ENCODE measurements at regions not wholly inside any gene's neighbourhood (a gene's known extent, or its start where the extent isn't known, plus 50 kb on each side); places are given as distances from the start of the nearest gene placed in this dataset.

GRCh38 chr12:75724307-75724927 is 213.0 kb upstream of the KRR1 start:
- H3K27ac ChIP-seq (ENCODE audit: insufficient read depth, low read length), result peak overlapping the region; percentile 82
- H3K36me3 ChIP-seq (ENCODE audit: control insufficient read depth, insufficient read depth, low read length), result no peaks in the 10 kb centered on the region
- H3K4me3 ChIP-seq (replicated peaks in 1 of 4; ENCODE audit: control extremely low read depth in 1 of 4, insufficient read depth in 1 of 4, low read depth in 3 of 4, low read length in 4 of 4), result no peak overlapping the region
- no peaks in the 10 kb centered on the region for H3K79me2 ChIP-seq (ENCODE audit: control insufficient read depth, insufficient read depth, low read length)
- no peak overlapping the region for H3K9ac ChIP-seq (ENCODE audit: insufficient read depth, low read length)
- H3K4me2 ChIP-seq (ENCODE audit: extremely low read depth, insufficient read depth, low read length), result peak overlapping the region; percentile 75
- H3K4me1 ChIP-seq (ENCODE audit: control insufficient read depth, extremely low read depth, insufficient read depth, low read length), result peaks cover 33% of the 10 kb centered on the region
- H3K9me3 ChIP-seq (ENCODE audit: control insufficient read depth, insufficient read depth, low read depth, low read length), result no peaks in the 10 kb centered on the region
- no peak for DNase-seq (ENCODE audit: low read depth in 2 of 2)
- no peak overlapping the region for H2AFZ ChIP-seq (ENCODE audit: low read length)
- TF ChIP-seq EZH2 (IDR thresholded peaks at IDR 0.05; ENCODE audit: low read length, missing control alignments) (no peak), CTCF (conservative IDR thresholded peaks at IDR 0.05 in 1 of 2, IDR thresholded peaks at IDR 0.05 in 1 of 2; ENCODE audit: low read depth in 1 of 2, low read length in 2 of 2) (no peak)
- H4K20me1 ChIP-seq (ENCODE audit: control insufficient read depth, extremely low read depth, insufficient read depth, low read length), result no peaks in the 10 kb centered on the region
- H3K27me3 ChIP-seq (ENCODE audit: control insufficient read depth, insufficient read depth, low read length), result no peaks in the 10 kb centered on the region

GRCh38 chr12:75722714-75723200 is 211.3 kb upstream of the KRR1 start:
- no peaks in the 10 kb centered on the region for H3K9me3 ChIP-seq (ENCODE audit: control insufficient read depth, insufficient read depth, low read depth, low read length)
- no peaks in the 10 kb centered on the region for H4K20me1 ChIP-seq (ENCODE audit: control insufficient read depth, extremely low read depth, insufficient read depth, low read length)
- H3K4me1 ChIP-seq (ENCODE audit: control insufficient read depth, extremely low read depth, insufficient read depth, low read length), result peaks cover 33% of the 10 kb centered on the region
- no peak overlapping the region for H3K4me3 ChIP-seq (replicated peaks in 1 of 4; ENCODE audit: control extremely low read depth in 1 of 4, insufficient read depth in 1 of 4, low read depth in 3 of 4, low read length in 4 of 4)
- no peak overlapping the region for H3K9ac ChIP-seq (ENCODE audit: insufficient read depth, low read length)
- TF ChIP-seq CTCF (conservative IDR thresholded peaks at IDR 0.05 in 1 of 2, IDR thresholded peaks at IDR 0.05 in 1 of 2; ENCODE audit: low read depth in 1 of 2, low read length in 2 of 2) (no peak), EZH2 (IDR thresholded peaks at IDR 0.05; ENCODE audit: low read length, missing control alignments) (no peak)
- H3K4me2 ChIP-seq (ENCODE audit: extremely low read depth, insufficient read depth, low read length), result no peak overlapping the region
- no peaks in the 10 kb centered on the region for H3K36me3 ChIP-seq (ENCODE audit: control insufficient read depth, insufficient read depth, low read length)
- H3K79me2 ChIP-seq (ENCODE audit: control insufficient read depth, insufficient read depth, low read length), result no peaks in the 10 kb centered on the region
- DNase-seq (ENCODE audit: low read depth in 2 of 2), result peak; percentile 95 to 96
- no peaks in the 10 kb centered on the region for H3K27me3 ChIP-seq (ENCODE audit: control insufficient read depth, insufficient read depth, low read length)
- H3K27ac ChIP-seq (ENCODE audit: insufficient read depth, low read length), result peak overlapping the region; percentile 82
- no peak overlapping the region for H2AFZ ChIP-seq (ENCODE audit: low read length)

- peaks cover 33% of the 10 kb centered on the region for H3K4me1 ChIP-seq (ENCODE audit: control insufficient read depth, extremely low read depth, insufficient read depth, low read length)
- H3K27ac ChIP-seq (ENCODE audit: insufficient read depth, low read length), result peak overlapping the region; percentile 82
- no peaks in the 10 kb centered on the region for H4K20me1 ChIP-seq (ENCODE audit: control insufficient read depth, extremely low read depth, insufficient read depth, low read length)
Observed at GRCh38 chr12:75721796-75722195, 210.4 kb upstream of the KRR1 start.

More at GRCh38 chr12:75721796-75722195, 210.4 kb upstream of the KRR1 start:
- Histone ChIP-seq H2AFZ (ENCODE audit: low read length) (peak overlapping the region; percentile 32), H3K9me3 (ENCODE audit: control insufficient read depth, insufficient read depth, low read depth, low read length) (no peaks in the 10 kb centered on the region), H3K27me3 (ENCODE audit: control insufficient read depth, insufficient read depth, low read length) (no peaks in the 10 kb centered on the region), H3K79me2 (ENCODE audit: control insufficient read depth, insufficient read depth, low read length) (no peaks in the 10 kb centered on the region), H3K9ac (ENCODE audit: insufficient read depth, low read length) (no peak overlapping the region), H3K4me2 (ENCODE audit: extremely low read depth, insufficient read depth, low read length) (no peak overlapping the region), H3K4me3 (replicated peaks in 1 of 4; ENCODE audit: control extremely low read depth in 1 of 4, insufficient read depth in 1 of 4, low read depth in 3 of 4, low read length in 4 of 4) (no peak overlapping the region), H3K36me3 (ENCODE audit: control insufficient read depth, insufficient read depth, low read length) (no peaks in the 10 kb centered on the region)
- TF ChIP-seq CTCF (conservative IDR thresholded peaks at IDR 0.05 in 1 of 2, IDR thresholded peaks at IDR 0.05 in 1 of 2; ENCODE audit: low read depth in 1 of 2, low read length in 2 of 2), result no peak
- no peak for TF ChIP-seq EZH2 (IDR thresholded peaks at IDR 0.05; ENCODE audit: low read length, missing control alignments)
- DNase-seq (ENCODE audit: low read depth in 2 of 2), result no peak
